GM23248 (cell line): ENCODE measurements at regions not wholly inside any gene's neighbourhood (a gene's known extent, or its start where the extent isn't known, plus 50 kb on each side); places are given as distances from the start of the nearest gene placed in this dataset.

Source experiments
- EZH2 ChIP-seq: fragments of 200-600 bp; sonication (generic); IDR thresholded peaks from 2 replicates; pipeline ENCODE4 v1.6.1; 2018; ENCODE audit warnings: antibody characterized with exemption, mild to moderate bottlenecking; ENCODE audit not compliant: insufficient read depth, poor library complexity, severe bottlenecking
- EZH2phosphoT487 ChIP-seq: fragments of 200-600 bp; sonication (generic); IDR thresholded peaks from 2 replicates; pipeline ENCODE4 v1.6.1; 2018; ENCODE audit warnings: antibody characterized with exemption, moderate library complexity, mild to moderate bottlenecking, low read depth; ENCODE audit not compliant: insufficient read depth

- no peak for TF ChIP-seq EZH2
- TF ChIP-seq EZH2phosphoT487, result no peak
Observed at GRCh38 chr2:161010503-161011015, 149.7 kb upstream of the TANK start.
